GM04504 (cell line): ENCODE measurements at regions not wholly inside any gene's neighbourhood (a gene's known extent, or its start where the extent isn't known, plus 50 kb on each side); places are given as distances from the start of the nearest gene placed in this dataset.
"Not testable (repeated sequence)": the region's sequence is repeated elsewhere in the genome, so short reads cannot be mapped to it uniquely, and the experiment has no call there.

Source experiments
- DNase-seq: peaks from one replicate; pipeline ENCODE4 v3.0.0-alpha.2; 2012; ENCODE audit warnings: low read depth

- DNase-seq, result no peak
These were observed 75.2 kb upstream of the CD28 start for GRCh38 chr2:203631068-203631757.

- no peak for DNase-seq
These were observed 69.6 kb upstream of the CD28 start for GRCh38 chr2:203636588-203637470.

- DNase-seq, result no peak
These were observed 68.8 kb upstream of the CD28 start for GRCh38 chr2:203637471-203638167.

- not testable (repeated sequence) for DNase-seq
These were observed 64.6 kb upstream of the CD28 start for GRCh38 chr2:203641865-203642264.

GRCh38 chr2:203642841-203643240 is 63.6 kb upstream of the CD28 start:
- DNase-seq, result not testable (repeated sequence)

- DNase-seq, result no peak
These were observed 60.6 kb upstream of the CD28 start for GRCh38 chr2:203645831-203646230.

GRCh38 chr2:203646266-203646864 is 60.1 kb upstream of the CD28 start:
- DNase-seq, result no peak

GRCh38 chr2:203646961-203647360 is 59.5 kb upstream of the CD28 start:
- DNase-seq, result no peak

GRCh38 chr2:203647579-203647978 is 58.9 kb upstream of the CD28 start:
- no peak for DNase-seq

- DNase-seq, result no peak
These were observed 58.2 kb upstream of the CD28 start for GRCh38 chr2:203648273-203648672.

GRCh38 chr2:203649176-203649814 is 57.1 kb upstream of the CD28 start:
- no peak for DNase-seq

GRCh38 chr2:203650860-203651613 is 55.4 kb upstream of the CD28 start:
- no peak for DNase-seq

GRCh38 chr2:203651621-203652020 is 54.8 kb upstream of the CD28 start:
- DNase-seq, result no peak

- no peak for DNase-seq
These were observed 51.6 kb upstream of the CD28 start for GRCh38 chr2:203654826-203655225.

GRCh38 chr2:203656522-203657287 is 49.7 kb upstream of the CD28 start:
- no peak for DNase-seq
